Hematopoietic multipotent progenitor cell treated with erythropoietin and hydrocortisone succinate and interleukin-3 and kit ligand, for 4 days (in vitro differentiated cells): ENCODE measurements at regions not wholly inside any gene's neighbourhood (a gene's known extent, or its start where the extent isn't known, plus 50 kb on each side); places are given as distances from the start of the nearest gene placed in this dataset.
A peak's percentile ranks its signal among the peaks of the same experiment; 100 is the strongest.
"Not testable (repeated sequence)": the region's sequence is repeated elsewhere in the genome, so short reads cannot be mapped to it uniquely, and the experiment has no call there.

Experiments
- DNase-seq: peaks from one replicate; pipeline ENCODE4 v3.0.0-alpha.2; 2015

DNA sequence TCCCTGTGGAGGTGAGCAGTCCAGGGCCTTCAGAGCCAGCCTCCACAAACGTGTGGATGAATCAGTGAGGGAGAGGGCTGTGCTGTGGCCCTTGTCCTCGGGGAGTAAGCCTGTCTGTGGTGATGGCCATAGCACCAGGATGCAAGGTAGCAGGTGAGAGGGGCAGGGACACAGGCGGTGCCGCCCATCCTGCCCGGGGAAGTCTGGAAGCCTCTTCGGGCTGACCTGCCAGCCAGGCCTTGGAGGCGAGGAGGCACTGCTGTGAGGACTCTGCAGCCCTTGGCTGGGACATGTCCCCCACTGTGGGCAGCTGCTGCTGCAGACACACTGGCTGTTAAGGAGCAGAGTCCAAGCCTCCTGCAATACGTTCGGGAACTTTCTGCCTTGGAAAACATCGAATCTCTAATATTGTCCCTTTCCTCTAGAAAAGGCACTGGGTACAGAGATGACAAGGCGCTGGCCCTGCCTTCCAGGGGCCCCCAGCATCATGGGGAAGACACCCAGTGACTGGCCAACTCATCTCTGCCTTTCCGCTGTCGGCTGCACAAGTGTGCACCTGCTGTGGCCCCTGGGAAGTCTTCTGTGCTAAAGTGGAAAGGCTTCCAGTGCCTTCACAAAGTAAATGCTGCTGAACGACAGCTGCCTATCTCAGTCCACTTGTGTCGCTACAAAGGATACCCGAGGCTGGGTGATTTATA is 101.4 kb downstream of the ADRA2C start:
- DNase-seq = no peak

GRCh38 chr4:3868211-3869173 is 102.3 kb downstream of the ADRA2C start:
- DNase-seq = peak; percentile 70

GRCh38 chr4:3869174-3869572 is 103.0 kb downstream of the ADRA2C start:
- no peak for DNase-seq

- no peak for DNase-seq
These were observed 103.7 kb downstream of the ADRA2C start for GRCh38 chr4:3869661-3870566.

- no peak for DNase-seq
These were observed 104.4 kb downstream of the ADRA2C start for GRCh38 chr4:3870567-3870962.

- DNase-seq = peak; percentile 22
These were observed 105.1 kb downstream of the ADRA2C start for GRCh38 chr4:3871181-3871852.

- peak; percentile 10 for DNase-seq
These were observed 106.0 kb downstream of the ADRA2C start for GRCh38 chr4:3871881-3872833.

DNA sequence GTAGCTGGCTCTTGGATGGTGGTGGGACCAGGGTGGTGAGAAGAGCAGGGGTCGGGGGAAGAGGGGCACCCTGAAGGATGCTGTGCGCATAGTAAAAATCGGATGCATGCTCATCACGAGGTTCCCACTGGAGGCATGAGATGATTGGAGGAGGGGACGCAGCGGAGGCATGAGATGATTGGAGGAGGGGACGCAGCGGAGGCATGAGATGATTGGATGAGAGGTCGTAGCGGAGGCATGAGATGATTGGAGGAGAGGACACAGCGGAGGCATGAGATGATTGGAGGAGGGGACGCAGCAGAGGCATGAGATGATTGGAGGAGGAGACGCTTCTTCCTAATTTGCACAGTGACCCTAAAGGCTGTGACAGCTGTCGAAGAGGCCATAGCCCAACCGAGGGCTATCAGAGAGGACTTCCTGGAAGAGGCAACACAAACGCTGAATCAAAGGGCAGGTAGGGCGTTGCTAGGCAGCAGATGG is 106.7 kb downstream of the ADRA2C start:
- DNase-seq = no peak

DNA sequence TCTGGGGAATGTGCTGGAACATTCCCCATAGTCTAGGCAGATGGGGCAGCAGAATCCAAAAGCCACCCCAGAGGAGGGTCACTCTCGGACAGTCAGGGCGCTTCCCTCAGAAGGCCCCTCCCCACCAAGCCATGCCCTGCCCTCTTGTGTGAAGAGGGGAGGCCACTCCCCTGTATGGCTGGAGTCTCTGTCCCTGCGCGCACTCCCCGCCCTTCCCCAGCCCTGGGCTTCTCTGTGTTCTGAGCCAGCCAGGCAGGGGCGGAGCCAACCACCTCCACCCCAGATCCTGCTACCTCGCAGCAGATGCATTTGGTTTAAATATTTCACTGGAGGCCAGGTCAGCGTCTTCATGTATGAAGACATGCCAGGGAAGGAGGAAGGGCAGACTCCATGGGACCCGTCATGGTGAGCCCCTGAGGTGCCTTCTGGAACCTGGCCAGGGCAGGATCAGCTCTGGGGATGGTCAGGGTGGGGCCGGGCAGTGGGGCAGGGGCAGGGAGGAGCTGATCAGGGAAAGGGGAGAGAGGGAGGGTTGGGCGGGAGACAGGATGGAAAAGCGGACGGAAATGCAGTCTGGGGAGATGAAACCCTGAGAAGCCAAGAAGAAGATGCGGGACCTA is 107.3 kb downstream of the ADRA2C start:
- peak; percentile 14 for DNase-seq

DNA sequence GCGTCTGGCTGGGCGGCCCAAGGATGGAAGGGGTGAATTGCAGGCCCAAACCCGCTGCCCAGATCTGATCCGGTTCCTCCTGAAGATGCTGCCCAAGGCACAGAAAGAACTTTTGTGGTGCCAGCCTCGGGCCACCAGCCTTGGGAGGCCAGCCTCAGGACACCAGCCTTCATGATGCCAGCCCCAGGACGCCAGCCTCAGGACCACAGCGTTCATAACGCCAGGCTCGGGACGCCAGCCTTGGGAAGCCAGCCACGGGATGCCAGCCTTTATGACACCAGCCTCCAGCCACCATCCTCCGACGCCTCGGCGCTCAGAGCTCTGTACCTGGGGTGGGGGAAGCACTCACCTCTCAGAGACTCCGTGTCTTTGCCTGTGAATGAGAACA is 107.8 kb downstream of the ADRA2C start:
- DNase-seq = no peak

- no peak for DNase-seq
These were observed 108.4 kb downstream of the ADRA2C start for GRCh38 chr4:3874525-3875110.

GRCh38 chr4:3875466-3875865 is 109.3 kb downstream of the ADRA2C start:
- DNase-seq = no peak

DNA sequence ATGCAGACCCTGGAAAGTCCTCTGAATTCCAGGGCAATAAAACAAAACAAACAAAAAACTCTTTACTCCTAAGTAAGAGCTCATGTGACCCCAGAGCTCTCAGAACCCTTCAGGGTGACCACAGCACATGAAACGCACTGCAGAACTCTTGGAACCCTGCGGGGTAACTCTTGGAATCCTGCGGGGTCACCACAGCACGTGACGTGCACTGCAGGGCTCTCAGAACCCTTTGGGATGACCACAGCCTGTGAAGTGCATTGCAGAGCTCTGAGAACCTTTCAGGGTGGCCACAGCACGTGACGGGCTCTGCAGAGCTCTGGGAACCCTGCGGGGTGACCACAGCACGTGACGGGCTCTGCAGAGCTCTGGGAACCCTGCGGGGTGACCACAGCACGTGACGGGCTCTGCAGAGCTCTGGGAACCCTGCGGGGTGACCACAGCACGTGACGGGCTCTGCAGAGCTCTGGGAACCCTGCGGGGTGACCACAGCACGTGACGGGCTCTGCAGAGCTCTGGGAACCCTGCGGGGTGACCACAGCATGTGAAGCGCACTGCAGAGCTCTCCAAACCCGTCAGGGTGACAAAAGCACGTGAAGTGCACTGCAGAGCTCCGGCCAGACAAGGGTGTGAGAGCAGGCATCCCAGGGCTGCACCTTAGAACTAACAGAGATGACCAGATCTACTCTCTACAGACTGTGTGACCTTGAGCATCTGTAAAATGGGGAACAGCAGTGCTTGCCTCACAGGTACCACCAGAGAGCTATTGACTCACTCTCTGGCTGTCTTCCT is 110.1 kb downstream of the ADRA2C start:
- DNase-seq = not testable (repeated sequence)

GRCh38 chr4:3877236-3877635 is 111.1 kb downstream of the ADRA2C start:
- no peak for DNase-seq

GRCh38 chr4:3877868-3878267 is 111.7 kb downstream of the ADRA2C start:
- DNase-seq = no peak

DNA sequence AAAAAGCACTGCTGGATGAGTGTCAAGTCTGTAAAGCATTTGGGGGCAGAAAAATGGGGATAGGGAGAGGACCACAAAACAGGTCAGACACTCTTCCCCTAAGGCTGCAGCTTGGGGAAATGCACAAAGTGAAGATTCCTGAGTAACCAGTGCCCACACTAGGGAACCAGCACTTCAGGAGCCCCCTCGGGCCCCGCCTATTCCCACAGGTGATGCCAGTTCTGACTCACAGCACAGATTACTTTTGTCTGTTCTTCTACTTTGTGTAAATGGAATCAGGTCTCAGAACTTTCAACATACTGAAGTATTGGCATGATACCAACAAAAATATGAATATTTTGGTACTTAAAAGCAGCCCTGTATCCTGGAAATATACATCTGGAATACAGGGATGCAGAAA is 112.5 kb downstream of the ADRA2C start:
- DNase-seq = no peak

DNA sequence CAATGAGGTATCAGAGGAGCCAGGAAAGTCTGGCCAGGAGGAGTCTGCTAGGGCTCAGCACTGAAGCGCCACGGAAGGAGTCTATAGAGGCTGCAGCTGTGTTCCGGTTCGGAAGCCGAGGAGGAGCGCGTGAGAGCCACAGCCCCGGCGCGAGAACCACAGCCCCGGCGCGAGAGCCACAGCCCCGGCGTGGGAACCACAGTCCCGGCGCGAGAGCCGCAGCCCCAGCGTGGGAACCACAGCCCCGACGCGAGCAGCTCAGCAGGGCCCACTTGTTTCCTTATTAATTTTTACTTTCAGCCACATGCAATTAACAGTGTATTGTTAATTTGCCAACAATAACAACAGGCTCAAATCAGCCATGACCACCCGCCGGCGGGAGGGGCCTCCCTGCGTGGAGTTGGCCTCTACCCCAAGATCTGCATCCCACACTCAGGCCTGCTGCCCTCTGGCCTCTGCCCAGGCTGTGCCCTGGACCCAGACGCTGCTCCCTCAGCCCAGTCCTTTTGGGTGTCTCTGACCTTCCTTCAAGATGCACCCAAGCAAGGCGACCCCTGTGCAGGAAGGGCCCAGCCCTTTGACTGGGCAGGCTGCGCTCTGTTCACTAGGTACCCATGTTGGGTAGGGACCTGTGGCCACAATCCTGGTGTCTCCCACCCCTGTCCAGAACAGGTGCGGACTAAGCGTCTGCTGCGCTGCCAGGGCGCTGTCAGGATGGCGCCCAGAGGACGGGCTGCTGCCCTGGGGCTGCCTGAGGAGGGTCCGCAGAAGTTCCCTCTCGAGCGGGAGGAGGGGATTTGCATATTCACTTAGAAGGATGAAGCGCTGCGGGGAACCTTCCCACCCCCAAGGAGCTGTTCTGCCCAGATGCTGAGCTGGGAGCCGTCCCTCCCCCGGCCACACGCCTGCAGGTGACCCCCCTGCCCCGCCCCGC is 113.8 kb downstream of the ADRA2C start:
- DNase-seq = peak; percentile 36

DNA sequence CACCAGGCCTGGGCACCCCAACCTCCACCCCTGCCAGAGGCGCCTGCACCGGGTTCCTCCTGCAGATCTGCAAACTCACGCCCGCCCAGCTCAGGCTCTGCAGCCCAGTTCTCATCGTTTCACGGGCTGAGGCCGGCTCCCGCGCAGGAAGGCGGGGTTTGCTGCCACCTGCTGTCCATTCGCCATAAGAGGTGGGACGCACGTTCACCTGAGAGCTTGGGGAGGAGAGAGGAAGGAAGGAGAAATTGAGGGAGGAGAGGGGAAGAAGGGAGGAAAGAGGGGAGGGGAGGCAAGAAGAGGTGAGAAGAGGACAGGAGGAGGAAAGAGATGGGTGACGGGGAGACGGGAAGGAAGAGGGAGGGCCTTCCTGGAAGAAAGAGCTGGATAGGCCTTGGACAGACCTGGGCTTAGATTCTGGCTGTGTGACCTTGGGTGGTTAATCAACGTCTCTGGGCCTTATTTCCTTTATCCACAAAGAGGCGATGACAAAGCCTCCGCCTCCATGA is 114.5 kb downstream of the ADRA2C start:
- peak; percentile 86 for DNase-seq
